ENCODE measurements at regions not wholly inside any gene's neighbourhood (a gene's known extent, or its start where the extent isn't known, plus 50 kb on each side); places are given as distances from the start of the nearest gene placed in this dataset.
A peak's percentile ranks its signal among the peaks of the same experiment; 100 is the strongest.

DNA sequence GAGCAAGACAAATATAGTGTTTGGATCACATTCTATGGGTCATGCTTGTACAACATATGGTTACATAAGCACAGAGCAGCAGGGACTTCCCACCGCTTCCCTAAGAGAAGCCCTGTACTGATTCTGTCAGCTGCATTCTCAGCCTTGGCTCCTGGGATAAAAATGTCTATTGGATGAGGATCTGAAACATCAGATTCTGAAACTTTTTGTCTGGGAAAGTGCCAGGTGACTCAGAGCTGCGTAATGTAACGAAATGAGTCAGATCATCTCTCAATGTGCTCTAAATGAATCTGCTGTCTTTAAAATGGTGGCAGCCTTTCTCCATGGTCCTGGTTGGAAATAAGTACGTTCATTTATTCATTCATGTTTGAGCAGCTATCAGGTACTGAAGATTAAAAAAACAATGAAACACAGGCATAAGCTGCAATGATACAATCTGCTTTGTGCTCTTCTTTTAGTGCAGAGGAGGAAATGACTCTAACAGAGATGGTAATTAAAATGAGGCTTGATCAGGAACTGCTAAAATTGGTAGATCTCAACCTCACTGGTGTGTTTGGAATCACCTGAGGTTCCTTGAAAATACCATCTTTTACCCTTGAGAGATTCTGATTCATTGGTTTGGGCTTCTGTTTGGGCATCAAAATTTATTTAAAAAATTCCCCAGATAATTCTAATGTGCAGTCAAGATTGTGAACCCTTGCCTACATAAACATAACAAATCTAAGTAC lies 99.1 kb upstream of the NAP1L1 start (continued):
- TF ChIP-seq ZBTB33 (IDR thresholded peaks at IDR 0.05; ENCODE audit: borderline replicate concordance, low read depth) (0 out of 2 replicates have a peak, but pooled peaks have one; percentile 50), MEF2A (IDR thresholded peaks at IDR 0.05; ENCODE audit: borderline replicate concordance, low read depth) (no peak), YY1 (IDR thresholded peaks at IDR 0.05; ENCODE audit: low read depth) (peak; percentile 85), IRF3 (IDR thresholded peaks at IDR 0.05; ENCODE audit: low read depth, low read length) (no peak), PBX3 (IDR thresholded peaks at IDR 0.05) (peak; percentile 63; the same call in 1 of the 2 replicates)

GRCh38 chr12:76180401-76181277 lies 96.2 kb upstream of the NAP1L1 start:
- 79% methylated on average over 4 of the region's 4 CpGs for WGBS (ENCODE audit: low lambda C conversion rate)
- Histone ChIP-seq H3K9me3 (no peaks in the 10 kb centered on the region), H3K79me2 (ENCODE audit: insufficient read depth) (no peaks in the 10 kb centered on the region), H3K27ac (ENCODE audit: low read depth in 2 of 2, low read length in 1 of 2) (no peak overlapping the region), H3K4me3 (ENCODE audit: low read depth in 2 of 2, low read length in 1 of 2) (no peak overlapping the region), H3K27me3 (ENCODE audit: insufficient read depth) (no peaks in the 10 kb centered on the region), H3K36me3 (replicated peaks in 1 of 2; ENCODE audit: control insufficient read depth in 1 of 2, insufficient read depth in 2 of 2, low read length in 1 of 2) (no peaks in the 10 kb centered on the region), H3K4me1 (ENCODE audit: control insufficient read depth in 1 of 2, insufficient read depth in 2 of 2, low read depth in 1 of 2, low read length in 1 of 2) (peaks cover 0 to 8% of the 10 kb centered on the region in 2 experiments; a peak in 2 of 4 replicates), H3K9me2 (no peaks in the 10 kb centered on the region), H3K9ac (no peak overlapping the region), H3F3A (replicated peaks; ENCODE audit: insufficient read depth) (peaks cover 19% of the 10 kb centered on the region), H4K20me1 (ENCODE audit: insufficient read depth) (no peaks in the 10 kb centered on the region), H2AFZ (ENCODE audit: low read depth) (no peak overlapping the region), H3K4me2 (no peak overlapping the region)
- no peak for TF ChIP-seq TEAD4 (IDR thresholded peaks at IDR 0.05; ENCODE audit: borderline replicate concordance, insufficient read depth)
- no peak for TF ChIP-seq MXI1 (IDR thresholded peaks at IDR 0.05; ENCODE audit: low read depth, low read length)
- no peak for TF ChIP-seq RFX5 (IDR thresholded peaks at IDR 0.05; ENCODE audit: low read length)
- no peak for TF ChIP-seq USF2 (IDR thresholded peaks at IDR 0.05; ENCODE audit: borderline replicate concordance, low read depth, low read length)
- TF ChIP-seq REST (IDR thresholded peaks at IDR 0.05; ENCODE audit: low read depth, low read length): no peak
- TF ChIP-seq EZH2phosphoT487 (IDR thresholded peaks at IDR 0.05; ENCODE audit: borderline replicate concordance, low read depth): no peak
- no peak for TF ChIP-seq SMC3 (IDR thresholded peaks at IDR 0.05; ENCODE audit: low read depth, low read length)
- no peak for TF ChIP-seq FOXJ3 (CRISPR knock-in tag; IDR thresholded peaks at IDR 0.05)
- no peak for TF ChIP-seq PBX3 (IDR thresholded peaks at IDR 0.05)
- TF ChIP-seq YY1 (IDR thresholded peaks at IDR 0.05; ENCODE audit: low read depth): no peak
- ChIA-PET CTCF (no interaction called here), POLR2A (no interaction called here)
- no peak for DNase-seq
